HCT116 (cell line): ENCODE measurements at regions not wholly inside any gene's neighbourhood (a gene's known extent, or its start where the extent isn't known, plus 50 kb on each side); places are given as distances from the start of the nearest gene placed in this dataset.

ENCODE experiments used
- ATAC-seq: fragments of 200-7000 bp; cut with Tn5 transposase; 2 replicates; pipeline ENCODE4 v1.9.1; 2020; ENCODE audit warnings: mild to moderate bottlenecking, moderate library complexity
- BruUV-seq: library from RNA; stranded (reverse); fragments of 400-500 nt; replicated peaks from 2 replicates; lab custom pipeline; 2021; lab: Mats Ljungman, UMichigan
- CTCF ChIA-PET: fragments of 300-600 bp; sonication (Branson Sonifier 250); formaldehyde crosslinking; loops from one replicate; lab custom pipeline; 2021; ENCODE audit warnings: antibody characterized with exemption; lab: Charles Lee
- POLR2A ChIA-PET: fragments of 300-600, 350-600 bp; sonication (Branson Sonifier 250); formaldehyde crosslinking; loops from one replicate; lab custom pipeline; 2021; ENCODE audit warnings: antibody characterized with exemption; lab: Charles Lee
- RAD21 ChIA-PET, 2 experiments: fragments of 300-600 bp; sonication (Branson Sonifier 250); formaldehyde crosslinking; loops; one replicate each; lab custom pipeline; 2023; ENCODE audit warnings: low total read pairs in 2 of 2; ENCODE audit not compliant: uncharacterized antibody in 2 of 2, unreplicated experiment in 2 of 2, low non-redundant PET in 1 of 2; lab: Charles Lee
- DNase-seq: peaks from one replicate; pipeline ENCODE4 v3.0.0-alpha.2; 2010; ENCODE audit warnings: low read depth, low spot score
- H2AFZ ChIP-seq: fragments of 200-600 bp; shearing (Covaris generic), sonication (generic); 2 replicates; pipeline ENCODE4 v1.6.1; 2017; ENCODE audit warnings: low read depth, mixed run types, mixed read lengths, antibody characterized with exemption, low read length; ENCODE audit not compliant: poor library complexity, severe bottlenecking
- H3K27ac ChIP-seq: 2 replicates; pipeline ENCODE4 v1.5.1; 2012; ENCODE audit warnings: low read depth, low read length
- H3K27me3 ChIP-seq: fragments of 200-600 bp; sonication (generic); 2 replicates; pipeline ENCODE4 v1.6.1; 2016; ENCODE audit warnings: mixed run types, low read length, mixed read lengths; ENCODE audit not compliant: insufficient read depth
- H3K36me3 ChIP-seq, 2 experiments: fragments of 200-500 bp in 1 of 2; fragments of 200-600 bp in 1 of 2; sonication (Bioruptor generic) in 1 of 2; sonication (generic) in 1 of 2; 2 replicates each; pipeline versions ENCODE4 v1.5.1 to v1.6.1; 2014 to 2016; ENCODE audit warnings: low read length in 2 of 2, inconsistent platforms in 1 of 2, mixed read lengths in 1 of 2, mixed run types in 1 of 2; ENCODE audit not compliant: insufficient read depth in 2 of 2, control insufficient read depth in 1 of 2
- H3K4me1 ChIP-seq, 2 experiments: fragments of 200-600 bp in 1 of 2; sonication (generic) in 1 of 2; 2 replicates each; pipeline versions ENCODE4 v1.5.1 to v1.6.1; 2012 to 2017; ENCODE audit warnings: low read length in 2 of 2, inconsistent platforms in 1 of 2, mild to moderate bottlenecking in 1 of 2, mixed read lengths in 1 of 2, mixed run types in 1 of 2, moderate library complexity in 1 of 2; ENCODE audit not compliant: insufficient read depth in 2 of 2, control insufficient read depth in 1 of 2
- H3K4me2 ChIP-seq: fragments of 200-600 bp; sonication (generic); 2 replicates; pipeline ENCODE4 v1.6.1; 2017; ENCODE audit warnings: mixed run types, low read length, mixed read lengths
- H3K4me3 ChIP-seq, 2 experiments: fragments of 200-600 bp in 1 of 2; sonication (generic) in 1 of 2; replicated peaks in 1 of 2; 2 replicates each; pipeline ENCODE4 v1.5.1; 2011 to 2016; ENCODE audit warnings: low read length in 2 of 2, control low read depth in 1 of 2, low read depth in 1 of 2, mild to moderate bottlenecking in 1 of 2, mixed read lengths in 1 of 2, mixed run types in 1 of 2
- H3K79me2 ChIP-seq: fragments of 200-600 bp; sonication (generic); 2 replicates; pipeline ENCODE4 v1.6.1; 2017; ENCODE audit warnings: mild to moderate bottlenecking, mixed run types, low read length, moderate library complexity, mixed read lengths; ENCODE audit not compliant: insufficient read depth
- H3K9ac ChIP-seq: fragments of 200-600 bp; sonication (generic); 2 replicates; pipeline ENCODE4 v1.6.1; 2016; ENCODE audit warnings: low read length, mixed read lengths
- H3K9me2 ChIP-seq: fragments of 200-600 bp; sonication (generic), shearing (Covaris generic); 2 replicates; pipeline ENCODE4 v1.6.1; 2017; ENCODE audit warnings: mixed run types, mild to moderate bottlenecking, moderate library complexity; ENCODE audit not compliant: insufficient read depth
- H3K9me3 ChIP-seq, 2 experiments: fragments of 200-500 bp in 1 of 2; fragments of 200-600 bp in 1 of 2; sonication (Bioruptor generic) in 1 of 2; sonication (generic) in 1 of 2; 2 replicates each; pipeline ENCODE4 v1.6.1; 2014 to 2017; ENCODE audit warnings: low read length in 2 of 2, mixed read lengths in 2 of 2, inconsistent platforms in 1 of 2, low read depth in 1 of 2, mild to moderate bottlenecking in 1 of 2, mixed run types in 1 of 2, moderate library complexity in 1 of 2; ENCODE audit not compliant: control insufficient read depth in 1 of 2, insufficient read depth in 1 of 2
- H4K20me1 ChIP-seq: fragments of 200-600 bp; sonication (generic), shearing (Covaris generic); 2 replicates; pipeline ENCODE4 v1.6.1; 2017; ENCODE audit warnings: mixed run types, mild to moderate bottlenecking, moderate library complexity; ENCODE audit not compliant: insufficient read depth
- CBX3 ChIP-seq: IDR thresholded peaks from 2 replicates; pipeline ENCODE4 v1.6.1; 2012; ENCODE audit warnings: low read depth
- CEBPB ChIP-seq: IDR thresholded peaks from 2 replicates; pipeline ENCODE4 v1.6.1; 2012; ENCODE audit warnings: low read depth
- ELF1 ChIP-seq: IDR thresholded peaks from 2 replicates; pipeline ENCODE4 v1.6.1; 2012; ENCODE audit warnings: low read depth, borderline replicate concordance
- EZH2 ChIP-seq: fragments of 200-600 bp; sonication (generic); IDR thresholded peaks from 2 replicates; pipeline ENCODE4 v1.6.1; 2017; ENCODE audit warnings: antibody characterized with exemption, mixed run types
- EZH2phosphoT487 ChIP-seq: fragments of 200-600 bp; IDR thresholded peaks from 2 replicates; pipeline ENCODE4 v1.6.1; 2018; ENCODE audit warnings: antibody characterized with exemption, borderline replicate concordance
- FOSL1 ChIP-seq: IDR thresholded peaks from 2 replicates; pipeline ENCODE4 v1.6.1; 2012; ENCODE audit warnings: low read depth
- JUND ChIP-seq: IDR thresholded peaks from 2 replicates; pipeline ENCODE4 v1.6.1; 2012
- RAD21 ChIP-seq: IDR thresholded peaks from 2 replicates; pipeline ENCODE4 v1.6.1; 2012; ENCODE audit warnings: low read depth, mild to moderate bottlenecking
- SP1 ChIP-seq: IDR thresholded peaks from 2 replicates; pipeline ENCODE4 v1.6.1; 2012; ENCODE audit warnings: low read depth
- TCF7L2 ChIP-seq: IDR thresholded peaks from 2 replicates; pipeline ENCODE4 v1.7.0; 2011; ENCODE audit warnings: borderline replicate concordance, inconsistent platforms; ENCODE audit not compliant: insufficient read depth, insufficient read length; ENCODE audit errors: extremely low read depth
- ZFX ChIP-seq: fragments of 450-650 bp; IDR thresholded peaks from 2 replicates; pipeline ENCODE4 v1.6.1; 2017
- intact Hi-C: fragments of 100-400 bp; cut with micrococcal nuclease; formaldehyde crosslinking; loops from 2 replicates; pipeline ENCODE4 v1.10.0; 2022
- TF ChIP-seq, protein P1 (sequence below): IDR thresholded peaks from 2 replicates; pipeline ENCODE4 v1.6.1; 2011; ENCODE audit warnings: mild to moderate bottlenecking, low read length, moderate library complexity; ENCODE audit not compliant: insufficient replicate concordance; ENCODE audit errors: extremely low read depth

DNA sequence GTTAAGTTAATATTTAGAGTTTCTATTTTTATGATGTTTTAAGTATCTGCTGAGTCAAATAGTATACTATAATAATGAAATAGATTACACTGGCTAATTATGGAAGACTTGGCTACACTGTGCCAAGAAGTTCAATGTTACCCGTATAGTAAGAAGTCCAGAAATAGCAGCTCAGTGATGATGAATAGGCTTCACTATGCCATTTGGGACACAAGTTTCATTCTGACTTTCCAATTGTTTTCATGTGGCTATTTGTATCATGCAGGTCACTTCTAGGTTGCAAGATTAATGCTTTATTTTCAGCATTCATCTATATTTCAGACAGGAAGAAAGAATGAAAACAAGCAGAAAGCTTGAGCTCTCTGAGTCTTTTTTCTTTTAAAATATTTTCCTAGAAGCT is 194.5 kb upstream of the RIOK2 start:
- no peaks in the 10 kb centered on the region for H3K36me3 ChIP-seq
- intact Hi-C loops = no loop called here
- H3K4me2 ChIP-seq = no peak overlapping the region
- no peaks in the 10 kb centered on the region for H3K9me2 ChIP-seq
- no peak overlapping the region for H3K4me3 ChIP-seq
- TF ChIP-seq FOSL1 = no peak
- no peak for TF ChIP-seq ELF1
- no peak for TF ChIP-seq SP1
- no peak for TF ChIP-seq CEBPB
- TF ChIP-seq RAD21 = no peak
- TF ChIP-seq EZH2 = no peak
- TF ChIP-seq, protein P1, sequence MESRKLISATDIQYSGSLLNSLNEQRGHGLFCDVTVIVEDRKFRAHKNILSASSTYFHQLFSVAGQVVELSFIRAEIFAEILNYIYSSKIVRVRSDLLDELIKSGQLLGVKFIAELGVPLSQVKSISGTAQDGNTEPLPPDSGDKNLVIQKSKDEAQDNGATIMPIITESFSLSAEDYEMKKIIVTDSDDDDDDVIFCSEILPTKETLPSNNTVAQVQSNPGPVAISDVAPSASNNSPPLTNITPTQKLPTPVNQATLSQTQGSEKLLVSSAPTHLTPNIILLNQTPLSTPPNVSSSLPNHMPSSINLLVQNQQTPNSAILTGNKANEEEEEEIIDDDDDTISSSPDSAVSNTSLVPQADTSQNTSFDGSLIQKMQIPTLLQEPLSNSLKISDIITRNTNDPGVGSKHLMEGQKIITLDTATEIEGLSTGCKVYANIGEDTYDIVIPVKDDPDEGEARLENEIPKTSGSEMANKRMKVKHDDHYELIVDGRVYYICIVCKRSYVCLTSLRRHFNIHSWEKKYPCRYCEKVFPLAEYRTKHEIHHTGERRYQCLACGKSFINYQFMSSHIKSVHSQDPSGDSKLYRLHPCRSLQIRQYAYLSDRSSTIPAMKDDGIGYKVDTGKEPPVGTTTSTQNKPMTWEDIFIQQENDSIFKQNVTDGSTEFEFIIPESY = no peak
- no peak for TF ChIP-seq JUND
- TF ChIP-seq TCF7L2 = no peak
- TF ChIP-seq CBX3 = no peak
- no peak for TF ChIP-seq EZH2phosphoT487
- no peak for TF ChIP-seq ZFX
- TF ChIP-seq, all 23 proteins: peak for 0
- POLR2A ChIA-PET = no interaction called here
- ATAC-seq = no peak
- RAD21 ChIA-PET = no interaction called here
- no peak overlapping the region for H2AFZ ChIP-seq
- no peaks in the 10 kb centered on the region for H3K4me1 ChIP-seq
- H3K79me2 ChIP-seq = no peaks in the 10 kb centered on the region
- H3K27ac ChIP-seq = no peak overlapping the region
- no peak overlapping the region for H3K9ac ChIP-seq
- CTCF ChIA-PET = no interaction called here
- BruUV-seq = no TSS peak
- H3K27me3 ChIP-seq = no peaks in the 10 kb centered on the region
- H4K20me1 ChIP-seq = no peaks in the 10 kb centered on the region
- DNase-seq = no peak
- no peaks in the 10 kb centered on the region for H3K9me3 ChIP-seq
